Thymus (tissue), 11 donors: ENCODE measurements at regions not wholly inside any gene's neighbourhood (a gene's known extent, or its start where the extent isn't known, plus 50 kb on each side); places are given as distances from the start of the nearest gene placed in this dataset.

Experiments used
- DNase-seq, 9 donors: peaks; one replicate each; pipeline ENCODE4 v3.0.0-alpha.2; 2013; ENCODE audit warnings: low spot score in 9 of 9, low read depth in 6 of 9, missing footprints in 1 of 9
- H3K27ac ChIP-seq, 2 donors: one replicate each; pipeline ENCODE4 v1.5.1; 2013; ENCODE audit warnings: control low read depth in 1 of 2, low read depth in 1 of 2, low read length in 1 of 2, mild to moderate bottlenecking in 1 of 2, moderate library complexity in 1 of 2
- H3K27me3 ChIP-seq, 2 donors: one replicate each; pipeline ENCODE4 v1.5.1; 2013; ENCODE audit warnings: low read length in 1 of 2; ENCODE audit not compliant: control insufficient read depth in 2 of 2, insufficient read depth in 1 of 2
- H3K36me3 ChIP-seq, 2 donors: one replicate each; pipeline ENCODE4 v1.5.1; 2013; ENCODE audit warnings: low read length in 1 of 2, mild to moderate bottlenecking in 1 of 2, moderate library complexity in 1 of 2; ENCODE audit not compliant: control insufficient read depth in 2 of 2, insufficient read depth in 2 of 2
- H3K4me1 ChIP-seq, 2 donors: one replicate each; pipeline ENCODE4 v1.5.1; 2013; ENCODE audit warnings: low read length in 2 of 2; ENCODE audit not compliant: control insufficient read depth in 2 of 2, insufficient read depth in 2 of 2
- H3K4me3 ChIP-seq, 2 donors: one replicate each; pipeline ENCODE4 v1.5.1; 2013; ENCODE audit warnings: low read length in 2 of 2, control low read depth in 1 of 2, mild to moderate bottlenecking in 1 of 2
- H3K9me3 ChIP-seq, 2 donors: one replicate each; pipeline ENCODE4 v1.5.1; 2013; ENCODE audit warnings: low read length in 1 of 2, mild to moderate bottlenecking in 1 of 2; ENCODE audit not compliant: control insufficient read depth in 2 of 2, insufficient read depth in 1 of 2
- WGBS: extraction: QIAGEN DNeasy Blood & Tissue Kit; methylation state at CpG from one replicate; pipeline ENCODE4 v1.1.7; 2013; 5-methylcytosine and 5-hydroxymethylcytosine counted together
- donor health status: healthy.

DNA sequence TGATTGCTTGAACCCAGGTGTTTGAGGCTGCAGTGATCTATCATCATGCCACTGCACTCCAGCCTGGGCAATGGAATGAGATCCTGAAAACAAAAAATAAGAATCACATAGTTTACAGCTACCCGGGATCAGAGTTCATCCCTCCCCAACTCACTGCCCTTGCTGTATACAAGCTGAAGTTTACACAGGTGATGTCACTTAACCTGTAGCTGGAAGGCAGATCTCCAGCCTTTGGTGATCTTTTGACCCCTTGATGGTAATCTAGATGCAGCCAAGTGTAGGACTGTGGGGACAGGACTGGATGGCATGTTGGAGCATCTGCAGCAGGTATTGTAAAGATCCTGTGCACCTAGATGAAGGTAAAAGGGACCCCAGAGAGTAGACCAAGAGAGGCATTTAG, 66.7 kb upstream of the SLC14A2 start:
- Histone ChIP-seq H3K9me3 (no peaks in the 10 kb centered on the region), H3K4me3 (no peak overlapping the region), H3K27me3 (no peaks in the 10 kb centered on the region), H3K4me1 (no peaks in the 10 kb centered on the region), H3K36me3 (no peaks in the 10 kb centered on the region), H3K27ac (no peak overlapping the region)
- no peak for DNase-seq
- 95% methylated on average over 1 of the region's 1 CpG for WGBS

DNA sequence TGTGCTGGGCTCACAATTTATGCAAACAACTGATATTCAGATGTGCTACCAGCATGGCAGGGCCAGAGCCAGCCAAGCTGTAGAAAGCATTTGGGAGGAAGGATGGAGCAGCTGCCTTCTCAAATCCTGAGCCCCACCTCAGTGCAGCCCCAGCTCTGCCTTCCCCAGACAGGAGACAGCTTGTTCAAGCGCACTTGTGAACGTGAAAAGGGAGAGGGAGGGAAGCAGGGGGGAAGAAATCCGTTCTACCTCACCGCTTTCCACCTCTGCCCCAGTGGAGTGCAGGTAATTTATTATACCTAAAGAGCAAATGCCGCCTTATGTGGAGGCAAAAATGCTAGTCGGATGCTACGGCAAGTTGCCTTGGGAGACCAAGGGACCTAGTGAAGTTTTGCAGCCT, 66.0 kb upstream of the SLC14A2 start:
- no peak for DNase-seq
- no peaks in the 10 kb centered on the region for H3K4me1 ChIP-seq
- H3K9me3 ChIP-seq = no peaks in the 10 kb centered on the region
- no peak overlapping the region for H3K27ac ChIP-seq
- WGBS = 90% methylated on average over 7 of the region's 7 CpGs
- H3K27me3 ChIP-seq = no peaks in the 10 kb centered on the region
- no peaks in the 10 kb centered on the region for H3K36me3 ChIP-seq
- no peak overlapping the region for H3K4me3 ChIP-seq

DNA sequence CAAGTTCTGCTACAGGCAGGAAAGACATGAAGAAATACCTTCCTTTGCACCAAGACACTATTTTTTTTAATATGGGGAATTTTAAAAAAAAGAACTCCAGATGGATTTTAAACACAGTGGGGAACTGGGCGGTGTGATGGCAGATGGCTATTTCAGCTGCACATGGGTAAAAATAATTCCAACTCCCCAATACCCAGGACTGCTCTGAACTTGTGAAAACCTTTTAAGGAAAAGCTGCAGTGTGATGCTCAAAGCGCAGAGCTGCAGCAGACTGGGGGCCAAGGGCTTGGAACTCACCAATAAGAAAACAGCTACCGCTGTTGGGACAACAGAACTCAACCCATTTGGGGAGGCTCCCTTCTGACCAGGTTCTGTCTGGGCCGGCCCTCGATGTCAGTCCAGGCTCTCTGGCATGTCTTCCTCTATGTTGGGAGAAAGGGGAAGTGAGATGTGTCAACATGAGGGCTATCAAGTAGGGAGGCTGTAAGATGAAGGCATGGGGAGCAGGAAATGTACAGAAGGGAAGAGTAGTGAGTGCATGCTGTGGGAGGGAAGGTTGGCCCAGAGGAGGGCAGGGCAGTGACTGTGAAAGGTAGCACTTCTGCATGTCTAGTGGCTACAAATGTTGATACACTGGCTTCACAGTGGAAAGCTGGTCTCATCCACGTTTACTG, 64.0 kb upstream of the SLC14A2 start:
- no peak for DNase-seq
- no peaks in the 10 kb centered on the region for H3K4me1 ChIP-seq
- no peaks in the 10 kb centered on the region for H3K9me3 ChIP-seq
- 76% methylated on average over 6 of the region's 6 CpGs for WGBS
- no peak overlapping the region for H3K4me3 ChIP-seq
- no peaks in the 10 kb centered on the region for H3K27me3 ChIP-seq
- no peak overlapping the region for H3K27ac ChIP-seq
- no peaks in the 10 kb centered on the region for H3K36me3 ChIP-seq

DNA sequence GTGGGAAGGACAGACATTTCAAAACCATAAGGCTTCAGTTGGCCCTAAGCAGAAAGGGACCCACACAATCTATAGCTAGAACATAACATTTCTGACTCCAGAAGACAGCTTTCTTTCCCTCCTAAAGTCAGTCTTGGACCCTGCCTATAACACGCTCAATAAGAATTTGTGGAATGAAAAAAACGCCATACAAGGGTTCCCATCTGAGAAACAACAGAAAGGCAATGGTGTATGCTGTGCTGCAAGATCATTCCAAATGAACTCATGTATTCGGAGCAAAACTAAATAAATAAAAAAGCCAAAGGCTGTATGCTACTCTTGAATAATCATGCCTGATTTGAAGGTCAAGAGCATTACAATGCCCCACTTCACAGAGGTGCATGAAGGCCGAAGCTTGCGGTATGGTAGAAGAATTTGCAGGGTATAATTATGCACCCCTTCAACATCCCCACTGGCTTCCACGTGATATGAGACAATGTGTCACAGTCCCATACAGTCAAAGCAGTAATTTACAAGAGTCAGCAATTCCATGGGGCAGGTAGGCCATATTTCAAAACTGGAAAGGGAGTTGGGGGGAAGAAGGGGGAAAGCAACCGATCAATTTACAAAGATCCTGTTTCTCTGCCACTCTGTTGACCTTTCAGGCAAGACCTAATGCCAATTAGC, 61.4 kb upstream of the SLC14A2 start:
- Histone ChIP-seq H3K4me3 (no peak overlapping the region), H3K27ac (no peak overlapping the region), H3K9me3 (no peaks in the 10 kb centered on the region), H3K4me1 (no peaks in the 10 kb centered on the region), H3K27me3 (no peaks in the 10 kb centered on the region), H3K36me3 (no peaks in the 10 kb centered on the region)
- 97% methylated on average over 7 of the region's 7 CpGs for WGBS
- no peak for DNase-seq

DNA sequence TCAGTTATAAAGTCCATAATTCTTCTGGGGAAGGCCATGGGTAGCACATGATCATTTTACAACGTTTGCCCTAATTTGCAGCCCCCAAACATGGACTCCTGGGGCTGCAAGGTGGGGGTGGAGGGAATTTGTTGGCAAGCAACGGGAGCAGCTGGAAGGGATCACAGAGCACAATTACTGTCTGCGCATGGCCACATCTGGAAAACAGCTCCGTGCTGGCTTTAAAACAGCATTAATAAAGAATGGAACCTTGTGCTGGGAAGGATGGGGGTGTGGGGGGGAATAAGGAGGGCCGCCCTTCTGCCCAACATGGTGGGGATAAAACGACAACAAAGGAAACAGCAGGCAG, 60.9 kb upstream of the SLC14A2 start:
- Histone ChIP-seq H3K27me3 (no peaks in the 10 kb centered on the region), H3K4me1 (no peaks in the 10 kb centered on the region), H3K36me3 (no peaks in the 10 kb centered on the region), H3K9me3 (no peaks in the 10 kb centered on the region), H3K4me3 (no peak overlapping the region), H3K27ac (no peak overlapping the region)
- 87% methylated on average over 6 of the region's 6 CpGs for WGBS
- no peak for DNase-seq

DNA sequence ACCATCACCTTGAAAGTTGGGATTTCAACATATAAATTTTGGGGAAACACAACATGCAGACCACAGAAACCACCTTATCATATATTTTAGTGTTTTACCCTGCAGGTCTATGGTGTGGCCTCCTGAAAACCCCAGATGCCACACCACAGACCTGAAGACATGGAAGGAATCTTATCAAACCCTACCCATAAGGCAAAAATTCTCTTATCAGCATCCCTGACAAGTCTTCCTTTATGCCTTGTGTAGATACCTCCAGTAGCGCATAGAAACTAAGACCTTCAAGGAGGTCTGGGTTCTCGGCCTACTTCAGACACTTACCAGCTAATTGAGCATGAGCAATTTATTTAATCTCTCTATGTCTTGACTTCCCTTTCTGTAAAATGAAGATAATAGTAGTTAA, 59.1 kb upstream of the SLC14A2 start:
- no peaks in the 10 kb centered on the region for H3K4me1 ChIP-seq
- H3K9me3 ChIP-seq = no peaks in the 10 kb centered on the region
- WGBS = 96% methylated on average over 2 of the region's 2 CpGs
- DNase-seq = no peak
- no peak overlapping the region for H3K4me3 ChIP-seq
- H3K27ac ChIP-seq = no peak overlapping the region
- H3K27me3 ChIP-seq = no peaks in the 10 kb centered on the region
- no peaks in the 10 kb centered on the region for H3K36me3 ChIP-seq

DNA sequence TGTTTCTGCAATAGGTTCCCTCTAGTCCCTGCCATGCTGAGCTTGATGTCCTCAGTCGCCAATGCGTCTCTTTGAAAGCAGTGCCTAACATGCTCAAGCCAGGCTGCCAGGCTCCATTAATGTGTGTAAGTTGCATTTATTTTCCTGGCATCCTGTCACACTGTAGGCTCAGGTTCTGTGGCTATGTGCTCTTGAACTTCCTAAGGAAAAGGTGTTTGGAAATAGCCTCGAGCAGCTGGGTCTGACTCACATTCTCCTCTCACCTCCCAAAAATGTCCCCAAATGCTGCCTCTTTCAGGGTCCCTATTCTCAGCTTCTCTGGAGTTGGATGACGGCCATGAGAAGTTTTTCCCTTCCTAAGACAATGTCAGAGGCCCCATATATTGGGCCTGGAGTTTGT, 58.0 kb upstream of the SLC14A2 start:
- Histone ChIP-seq H3K27ac (no peak overlapping the region), H3K4me1 (no peaks in the 10 kb centered on the region), H3K36me3 (no peaks in the 10 kb centered on the region), H3K27me3 (no peaks in the 10 kb centered on the region), H3K4me3 (no peak overlapping the region), H3K9me3 (no peaks in the 10 kb centered on the region)
- WGBS = 94% methylated on average over 4 of the region's 4 CpGs
- DNase-seq = no peak

DNA sequence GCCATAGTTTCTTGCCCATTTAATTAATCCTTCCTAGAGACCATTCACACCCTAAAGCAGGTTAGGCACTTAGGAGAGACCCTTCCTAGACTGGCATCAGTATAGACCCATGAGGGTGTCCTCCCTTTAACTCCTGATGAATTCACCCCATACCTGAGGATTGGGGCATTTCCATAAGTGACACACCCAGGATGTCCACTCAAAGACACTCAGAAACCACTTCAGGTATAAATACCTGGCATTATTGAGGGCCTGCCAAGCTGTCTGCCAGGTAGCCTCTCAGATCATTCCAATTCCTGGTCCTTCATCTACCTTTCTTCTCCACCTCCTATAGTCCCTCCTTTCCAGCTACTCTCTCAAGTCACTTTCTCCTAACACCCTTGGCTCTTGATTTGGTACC, 57.5 kb upstream of the SLC14A2 start:
- Histone ChIP-seq H3K27me3 (no peaks in the 10 kb centered on the region), H3K4me1 (no peaks in the 10 kb centered on the region), H3K9me3 (no peaks in the 10 kb centered on the region), H3K36me3 (no peaks in the 10 kb centered on the region), H3K27ac (no peak overlapping the region), H3K4me3 (no peak overlapping the region)
- no peak for DNase-seq

GRCh38 chr18:45559258-45559657, 56.0 kb upstream of the SLC14A2 start:
- no peak for DNase-seq
- no peaks in the 10 kb centered on the region for H3K27me3 ChIP-seq
- 94% methylated on average over 1 of the region's 1 CpG for WGBS
- no peak overlapping the region for H3K4me3 ChIP-seq
- H3K9me3 ChIP-seq = no peaks in the 10 kb centered on the region
- no peaks in the 10 kb centered on the region for H3K36me3 ChIP-seq
- H3K4me1 ChIP-seq = no peaks in the 10 kb centered on the region
- H3K27ac ChIP-seq = no peak overlapping the region
